HG02678 (cell line): ENCODE measurements at regions not wholly inside any gene's neighbourhood (a gene's known extent, or its start where the extent isn't known, plus 50 kb on each side); places are given as distances from the start of the nearest gene placed in this dataset.

Source experiments
- ATAC-seq: cut with Tn5 transposase; IDR thresholded peaks from one replicate; pipeline ENCODE4 v1.9.1; 2021; ENCODE audit warnings: mild to moderate bottlenecking, moderate library complexity; ENCODE audit not compliant: unreplicated experiment

DNA sequence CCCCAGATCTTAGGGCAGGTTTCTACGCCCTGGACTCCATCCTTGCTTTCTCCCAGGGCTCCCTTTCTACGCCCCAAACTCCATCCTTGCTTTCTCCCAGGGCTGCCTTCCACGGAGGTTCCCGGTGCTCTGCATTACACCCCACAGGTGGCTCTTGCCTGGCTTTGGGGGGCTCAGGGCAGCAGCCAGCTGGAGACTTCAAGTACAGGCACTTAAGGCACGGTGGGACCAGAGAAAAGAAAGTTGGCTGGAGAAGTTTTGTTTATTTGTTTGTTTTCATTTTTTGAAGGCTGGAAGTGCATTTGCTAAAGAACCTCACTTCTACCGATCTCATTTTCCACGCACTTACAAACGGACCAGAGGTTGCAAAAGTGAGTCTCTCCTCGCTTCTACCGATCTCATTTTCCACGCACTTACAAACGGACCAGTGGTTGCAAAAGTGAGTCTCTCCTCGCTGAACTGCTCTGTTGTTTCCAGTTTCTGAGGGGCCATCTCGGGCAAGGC lies 103.8 kb upstream of the MED13L start:
- ATAC-seq: no peak

DNA sequence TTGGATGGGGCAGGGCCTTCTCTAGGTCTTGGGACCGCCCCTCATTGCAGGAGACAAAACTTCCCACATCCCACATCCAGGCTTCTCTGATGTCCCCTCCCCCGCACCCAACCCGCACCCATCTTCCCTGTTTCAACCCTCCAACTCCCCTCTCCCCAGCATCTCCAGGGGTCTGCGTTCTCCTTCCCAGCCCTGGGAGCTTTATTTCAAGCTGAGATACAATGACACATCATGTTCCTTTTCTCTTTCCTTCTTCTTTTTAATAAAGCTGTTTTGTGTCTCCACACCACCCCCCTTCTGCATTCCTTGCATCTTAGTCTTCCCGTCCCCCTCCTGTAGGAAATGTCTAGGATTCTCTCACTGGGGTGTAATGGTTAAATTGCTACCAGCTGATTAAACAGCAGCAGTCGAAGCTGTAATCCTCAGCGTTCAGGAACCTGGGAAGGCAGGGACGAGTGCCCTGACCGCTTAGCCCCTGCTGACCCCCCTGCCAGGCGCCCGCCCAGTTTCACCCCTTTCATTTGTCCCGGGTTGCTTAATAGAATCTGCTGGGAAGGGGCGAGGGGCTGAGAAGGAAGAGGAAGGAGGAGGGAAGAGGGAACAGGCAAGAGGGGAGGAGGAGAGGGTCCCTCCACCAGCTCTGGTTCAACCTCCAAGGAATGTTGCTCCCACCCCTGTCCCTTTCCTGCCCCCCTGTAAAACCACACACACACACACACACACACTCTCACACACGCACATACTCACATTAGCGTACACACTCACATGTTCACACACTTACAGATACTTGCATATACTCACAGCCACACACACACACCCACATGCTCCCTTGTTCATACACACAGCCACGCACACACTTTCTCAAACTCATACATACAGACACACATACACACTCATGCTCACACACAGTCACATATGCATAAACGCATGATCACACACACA lies 104.5 kb upstream of the MED13L start:
- ATAC-seq: no peak

DNA sequence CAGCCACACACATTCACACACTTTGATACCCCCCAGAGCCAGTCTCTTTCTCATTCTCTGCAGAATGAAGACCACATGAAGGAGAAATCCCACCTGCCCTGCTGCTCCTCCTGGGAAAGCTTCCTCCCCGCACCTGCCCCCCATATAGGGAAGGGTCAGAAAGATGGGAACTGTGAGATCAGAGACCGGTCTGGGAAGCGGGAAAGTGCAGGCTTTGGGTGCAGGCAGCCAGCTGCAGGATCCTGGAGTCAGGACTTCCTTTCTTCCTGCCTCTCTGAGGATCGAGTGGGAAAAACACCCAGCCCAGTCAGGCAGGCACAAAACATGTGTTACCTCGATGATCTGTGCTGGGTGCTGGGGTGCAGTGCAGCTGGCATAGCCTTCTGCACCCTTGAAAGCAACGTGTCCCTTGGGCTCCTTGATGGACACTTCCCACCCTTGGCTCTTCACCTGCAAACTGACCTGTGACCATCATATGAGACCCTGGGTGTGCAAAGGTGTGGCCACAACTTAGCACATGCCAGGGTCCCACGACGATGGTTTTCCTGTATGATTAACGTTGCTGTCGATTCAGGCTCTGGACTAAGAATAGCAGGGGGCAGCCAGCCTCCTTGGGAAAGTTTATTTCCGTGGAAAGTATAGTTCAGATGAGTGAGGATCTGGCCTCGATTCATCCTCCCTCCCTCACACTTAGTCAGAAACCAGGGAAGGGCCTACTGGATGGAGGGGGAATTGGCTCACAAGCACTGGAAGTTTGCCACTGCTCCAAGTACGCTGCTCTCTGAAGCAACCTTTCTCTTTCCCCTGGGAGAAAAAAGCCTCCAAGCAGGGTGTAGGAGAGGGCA lies 105.4 kb upstream of the MED13L start:
- ATAC-seq: no peak

DNA sequence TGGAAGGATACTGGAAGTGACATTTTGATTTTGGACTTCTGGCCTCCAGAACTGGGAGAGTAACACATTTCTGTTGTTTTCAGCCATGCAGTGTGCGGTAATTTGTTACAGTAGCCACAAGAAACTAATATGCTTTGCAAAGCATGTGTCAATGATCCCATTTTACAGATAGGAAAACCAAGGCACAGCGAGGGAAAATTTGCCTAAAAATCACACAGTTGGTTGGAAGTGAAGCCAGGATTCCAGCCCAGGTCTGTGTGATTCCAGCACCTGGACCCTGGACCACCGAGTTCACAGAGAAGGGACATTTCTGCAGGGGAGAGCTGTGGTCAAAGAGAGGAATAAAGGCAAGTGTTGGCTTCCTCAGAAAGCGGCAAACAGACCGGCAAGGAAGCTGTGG lies 106.7 kb upstream of the MED13L start:
- ATAC-seq: no peak

DNA sequence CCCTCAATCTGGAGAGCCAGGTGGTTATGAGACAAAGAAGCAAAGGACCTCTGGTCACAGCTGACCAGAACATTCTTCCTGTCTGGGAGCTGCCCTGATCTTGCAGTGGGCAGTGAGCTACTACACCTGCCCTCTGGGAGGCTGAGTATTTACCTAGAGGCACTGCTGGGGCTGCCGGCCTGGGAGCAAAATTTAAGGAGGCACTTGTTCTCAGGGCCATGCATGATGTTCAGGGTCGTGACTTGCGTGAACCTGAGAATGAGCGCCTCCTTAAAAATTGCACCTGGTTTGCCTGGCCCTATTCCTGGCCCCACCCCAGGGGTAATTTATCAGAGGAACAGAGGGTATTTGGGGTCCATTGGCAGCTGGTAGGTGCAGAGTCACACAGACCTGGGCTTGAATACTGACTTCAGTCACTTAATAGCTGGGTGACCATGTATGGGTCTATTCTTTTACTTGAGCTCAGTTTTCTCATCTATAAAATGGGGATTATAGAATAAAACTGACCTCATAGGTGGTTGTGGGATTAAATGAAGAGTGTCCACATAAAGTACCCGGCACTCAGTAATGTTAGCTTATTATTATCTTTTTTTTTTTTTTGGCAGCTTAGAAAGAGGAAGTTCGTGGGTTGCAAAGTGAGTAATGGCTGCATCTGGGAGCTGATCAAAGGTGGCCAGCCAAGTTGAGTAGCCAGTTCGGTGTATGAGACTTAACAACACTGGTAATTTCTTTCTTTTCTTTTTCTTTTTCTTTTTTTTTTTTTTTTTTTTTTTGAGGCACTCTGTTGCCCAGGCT lies 107.4 kb upstream of the MED13L start:
- no peak for ATAC-seq

DNA sequence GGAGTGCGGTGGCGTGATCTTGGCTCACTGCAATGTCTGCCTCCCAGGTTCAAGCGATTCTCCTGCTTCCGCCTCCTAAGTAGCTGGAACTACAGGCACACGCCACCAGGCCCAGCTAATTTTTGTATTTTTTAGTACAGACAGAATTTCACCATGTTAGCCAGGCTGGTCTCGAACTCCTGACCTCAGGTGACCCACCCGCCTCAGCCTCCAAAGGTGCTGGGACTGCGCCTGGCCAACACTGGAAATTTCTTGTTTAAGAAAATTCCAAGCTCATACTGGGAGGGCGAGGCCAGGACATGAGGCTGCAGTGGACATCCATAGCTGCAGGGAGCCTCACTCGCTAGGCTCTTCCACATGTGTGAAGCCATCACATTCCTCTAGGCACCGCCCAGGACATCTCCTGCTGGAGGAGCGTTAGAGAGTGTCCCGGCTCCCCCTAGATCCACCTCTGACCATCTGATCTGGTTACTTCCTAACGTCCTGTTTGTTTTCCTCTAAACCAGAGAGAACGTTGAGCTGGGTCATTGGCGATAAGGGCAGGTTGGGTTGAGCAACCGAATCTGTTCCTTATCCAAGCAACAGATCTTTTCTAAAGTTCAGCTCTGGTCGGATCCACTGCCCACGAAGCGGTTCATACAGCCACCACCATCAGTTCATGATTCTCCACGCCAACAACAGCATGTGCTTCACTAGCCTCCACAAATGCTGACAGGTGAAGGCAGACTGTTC lies 108.2 kb upstream of the MED13L start:
- ATAC-seq: no peak

DNA sequence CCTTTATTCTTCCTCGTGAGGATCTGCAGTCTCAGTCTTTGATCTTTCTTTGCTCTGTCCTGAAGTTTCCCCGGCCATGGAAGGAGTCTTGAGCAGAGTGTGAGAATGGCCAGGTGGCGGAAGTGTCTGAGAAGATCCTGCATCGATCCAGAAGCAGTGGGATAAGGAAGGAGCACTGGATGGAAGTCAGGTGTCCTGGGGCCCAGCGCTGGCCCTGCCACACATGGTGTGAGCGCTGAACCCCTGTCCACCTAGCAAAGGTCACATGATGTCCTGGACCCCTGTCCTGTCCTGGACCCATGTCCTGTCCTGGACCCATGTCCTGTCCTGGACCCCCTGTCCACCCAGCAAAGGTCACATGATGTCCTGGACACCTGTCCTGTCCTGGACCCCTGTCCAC lies 111.8 kb upstream of the MED13L start:
- ATAC-seq: no peak

DNA sequence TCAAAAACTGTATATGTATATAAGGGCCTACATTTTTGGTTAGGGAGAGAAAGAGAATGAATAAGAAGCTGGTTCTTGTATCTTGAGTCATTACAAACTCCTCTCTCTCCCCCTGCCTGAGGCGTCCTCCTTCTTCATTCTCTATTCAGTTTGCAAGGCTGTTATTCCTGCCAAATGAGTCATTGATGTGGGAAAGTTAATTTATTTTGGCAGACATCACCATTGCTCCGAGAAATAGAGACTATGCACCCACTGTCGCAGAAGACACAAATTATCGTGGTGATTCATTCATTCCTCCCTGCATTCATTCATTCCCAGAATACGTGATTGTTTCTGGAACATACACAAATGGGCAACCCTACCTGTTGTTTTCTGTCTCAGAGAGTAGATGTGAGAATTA lies 112.5 kb upstream of the MED13L start:
- no peak for ATAC-seq

DNA sequence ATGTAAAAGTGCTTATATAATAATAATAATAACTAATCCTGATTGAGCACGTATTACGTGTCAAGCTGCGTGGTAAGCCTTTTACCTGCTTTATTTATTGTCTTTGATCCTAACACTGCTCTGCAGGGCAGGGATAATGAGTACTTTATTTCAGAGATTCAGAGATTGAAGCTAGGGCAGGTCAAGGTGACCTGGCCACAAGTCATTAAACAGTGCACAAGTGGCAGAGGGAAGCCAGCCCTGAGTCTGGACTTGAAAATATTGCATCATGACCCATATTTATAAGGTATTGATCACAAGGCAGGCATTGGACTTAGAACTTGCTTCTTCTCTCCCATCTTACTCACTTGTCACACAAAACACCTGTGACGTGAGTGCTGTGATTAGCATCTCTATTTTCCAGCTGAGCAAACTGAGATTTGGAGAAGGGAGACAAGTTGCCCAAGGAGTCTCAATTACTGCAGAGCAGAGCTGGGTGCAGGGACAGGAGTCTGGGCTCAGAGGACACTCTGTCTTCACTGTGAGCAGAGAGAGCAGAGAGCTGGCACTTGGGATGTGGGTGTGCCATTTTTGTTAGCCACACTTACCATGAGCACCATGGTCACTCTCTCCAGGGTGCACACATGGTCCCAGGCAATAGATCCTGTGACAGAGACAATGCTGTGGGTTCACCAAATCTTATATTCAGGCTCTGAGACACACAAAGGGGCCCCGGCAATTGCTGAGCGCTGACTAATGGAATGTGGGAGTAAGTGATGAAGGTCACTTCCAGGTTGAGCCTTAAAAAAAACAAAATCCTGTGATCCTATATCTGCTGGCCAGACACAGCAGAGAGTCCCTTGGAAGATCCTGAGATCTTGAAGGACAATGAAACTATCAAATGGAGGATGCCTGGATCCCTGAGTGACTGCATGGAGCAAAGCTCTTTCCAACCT lies 113.2 kb upstream of the MED13L start:
- ATAC-seq: no peak

DNA sequence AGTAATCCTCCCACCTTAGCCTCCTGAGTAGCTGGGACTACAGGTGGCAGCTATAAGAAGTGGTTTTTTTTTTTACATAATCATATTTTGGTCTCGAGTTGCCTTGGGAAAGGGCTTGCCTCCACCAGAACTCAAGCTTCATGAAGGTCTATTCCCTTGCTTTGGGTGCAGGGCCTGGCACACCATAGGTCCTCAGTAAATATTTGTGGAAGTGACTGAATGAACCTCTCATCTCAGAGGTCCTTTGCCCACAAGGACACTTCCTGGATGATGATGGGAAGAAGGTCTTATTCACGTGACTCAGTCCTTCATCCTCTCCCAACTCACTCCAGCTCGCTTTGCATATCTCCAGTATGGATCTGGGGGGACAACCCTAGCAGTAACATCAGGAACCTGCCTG lies 114.0 kb upstream of the MED13L start:
- ATAC-seq: no peak

DNA sequence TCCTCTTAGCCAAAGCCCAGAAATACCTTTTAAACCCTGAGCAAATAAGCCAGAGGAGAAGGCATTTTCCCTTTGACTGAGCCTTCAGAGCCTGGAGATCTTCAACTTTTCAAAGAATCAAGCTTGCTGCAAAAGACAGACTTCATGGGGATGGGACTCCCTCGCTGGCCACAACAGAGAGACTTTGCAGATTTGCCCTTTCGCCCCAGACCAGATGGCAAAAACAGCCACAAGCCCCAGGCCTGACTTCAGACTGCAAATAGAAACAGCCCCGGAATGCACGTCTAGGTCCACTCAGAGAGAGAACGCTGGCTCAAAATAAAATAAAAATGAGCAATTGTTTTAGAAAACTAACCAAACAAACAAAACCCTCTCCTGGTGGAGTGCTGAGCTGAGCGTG lies 114.6 kb upstream of the MED13L start:
- ATAC-seq: no peak

DNA sequence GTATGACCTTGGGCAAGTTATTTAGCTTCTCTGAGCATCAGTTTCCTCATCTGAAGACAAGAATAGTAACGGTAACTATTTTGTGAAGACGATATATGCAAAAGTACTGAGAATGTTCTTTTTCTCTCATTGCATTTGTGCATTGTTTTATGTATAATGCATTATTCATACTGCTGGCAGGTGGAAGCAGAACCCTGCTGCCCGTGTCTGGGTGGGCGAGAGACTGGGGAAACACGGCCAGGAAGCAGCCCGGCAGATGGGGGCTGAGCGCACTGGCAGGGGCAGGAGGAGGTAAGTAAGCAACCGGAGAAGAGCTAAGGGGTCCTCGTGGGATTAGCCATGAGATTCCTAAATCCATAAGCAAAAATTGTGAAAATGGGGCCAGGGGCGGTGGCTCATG lies 115.8 kb upstream of the MED13L start:
- ATAC-seq: no peak

DNA sequence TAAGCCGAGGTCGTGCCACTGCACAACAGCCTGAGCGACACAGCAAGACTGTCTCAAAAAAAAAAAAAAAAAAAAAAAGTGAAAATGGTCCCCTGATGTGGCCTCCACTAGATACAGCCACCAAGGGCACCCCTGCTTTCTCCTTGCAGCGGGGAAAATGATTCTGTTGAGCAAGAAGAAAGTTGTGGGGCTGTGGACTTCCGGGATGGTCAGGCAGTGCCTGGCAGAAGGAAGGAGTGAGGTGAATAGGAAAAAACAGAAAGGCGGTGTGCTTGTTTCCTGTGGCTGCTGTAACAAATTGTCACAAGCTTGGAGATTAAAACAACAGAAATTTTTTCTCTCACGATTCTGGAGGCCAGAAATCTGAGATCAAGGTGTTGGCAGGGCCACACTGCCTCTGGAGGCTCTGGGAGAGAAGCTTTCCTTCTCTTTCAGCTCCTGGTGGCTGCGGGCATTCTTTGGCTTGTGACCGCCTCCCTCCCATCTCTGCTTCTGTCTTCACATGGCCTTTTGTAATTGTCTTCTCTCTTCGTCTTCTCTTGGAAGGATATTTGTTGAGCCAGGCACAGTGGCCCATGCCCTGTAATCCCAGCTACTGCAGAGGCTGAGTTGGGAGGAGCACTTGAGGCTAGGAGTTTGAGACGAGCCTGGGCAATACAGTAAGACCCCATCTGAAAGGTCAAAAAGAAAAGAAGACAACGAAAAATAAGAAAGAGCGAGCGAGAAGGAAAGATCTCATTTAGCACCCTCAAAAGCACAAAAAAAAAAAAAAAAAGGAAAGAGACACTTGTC lies 116.6 kb upstream of the MED13L start:
- ATAC-seq: no peak

DNA sequence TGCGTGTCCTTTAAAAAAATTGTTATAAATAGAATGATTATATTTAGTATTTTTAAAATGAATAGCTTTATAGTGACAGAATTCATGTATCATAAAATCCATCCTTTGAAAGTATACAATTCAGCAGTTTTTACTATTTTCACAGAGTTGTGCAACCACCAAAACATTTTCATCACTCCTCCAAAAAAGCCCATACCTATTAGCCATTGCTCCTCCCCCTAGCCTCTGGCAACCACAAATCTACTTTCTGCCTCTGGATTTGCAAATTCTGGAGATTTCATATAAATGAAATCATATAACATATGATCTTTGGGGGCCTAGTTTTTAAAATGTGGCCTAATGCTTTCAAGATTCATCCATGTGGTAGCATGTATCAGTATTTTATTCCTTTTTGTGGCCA lies 117.9 kb upstream of the MED13L start:
- no peak for ATAC-seq

DNA sequence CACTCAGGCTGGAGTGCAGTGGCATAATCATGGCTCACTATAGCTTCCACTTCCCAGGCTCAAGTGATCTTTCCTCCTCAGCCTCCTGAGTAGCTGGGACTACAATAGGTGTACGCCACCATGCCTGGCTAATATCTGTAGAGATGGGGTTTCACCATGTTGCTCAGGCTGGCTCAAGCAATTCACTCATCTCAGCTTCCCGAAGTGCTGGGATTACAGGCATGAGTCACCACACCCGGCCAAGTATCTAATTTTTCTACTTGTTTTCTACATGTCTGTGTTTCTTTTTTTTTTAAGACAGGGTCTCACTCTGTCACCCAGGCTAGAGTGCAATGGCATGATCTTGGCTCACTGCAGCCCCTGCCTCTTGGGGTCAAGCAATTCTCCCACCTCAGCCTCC lies 119.7 kb upstream of the MED13L start:
- ATAC-seq: no peak

DNA sequence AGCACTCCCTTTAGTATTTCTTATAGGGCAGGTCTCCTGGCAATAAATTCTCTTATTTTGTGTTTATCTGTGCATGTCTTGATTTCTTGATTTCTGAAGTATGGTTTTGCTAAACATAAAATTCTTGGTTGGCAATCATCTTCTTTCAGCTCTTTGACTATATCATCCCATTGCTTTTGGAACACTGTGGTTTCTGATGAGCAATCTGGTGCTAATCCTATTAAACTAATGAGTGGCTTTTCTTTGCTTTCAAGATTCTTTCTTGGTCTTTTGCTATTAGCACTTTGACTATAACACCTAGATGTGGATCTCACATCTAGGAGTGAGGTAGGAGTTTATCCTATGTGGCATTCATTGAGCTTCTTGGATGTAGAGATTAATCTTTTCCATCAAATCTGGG lies 120.7 kb upstream of the MED13L start:
- no peak for ATAC-seq

DNA sequence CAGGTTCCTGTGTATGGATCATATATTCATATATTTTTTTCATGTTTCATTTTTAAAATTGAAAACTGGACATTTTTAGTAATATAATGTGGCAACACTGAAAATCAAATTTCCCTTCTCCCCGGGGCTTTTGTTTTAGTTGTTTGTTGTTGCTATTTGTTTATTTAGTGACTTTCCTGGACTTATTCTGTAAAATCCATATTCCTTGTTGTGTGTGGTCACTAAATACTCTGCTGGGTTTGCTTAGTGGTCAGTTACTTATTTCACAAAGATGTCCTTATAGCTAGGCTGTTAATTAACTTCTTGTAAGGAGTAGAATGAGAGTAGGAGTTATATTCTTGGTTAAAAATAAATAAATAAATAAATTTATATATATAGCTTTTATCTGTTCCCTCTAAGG lies 121.6 kb upstream of the MED13L start:
- ATAC-seq: no peak

DNA sequence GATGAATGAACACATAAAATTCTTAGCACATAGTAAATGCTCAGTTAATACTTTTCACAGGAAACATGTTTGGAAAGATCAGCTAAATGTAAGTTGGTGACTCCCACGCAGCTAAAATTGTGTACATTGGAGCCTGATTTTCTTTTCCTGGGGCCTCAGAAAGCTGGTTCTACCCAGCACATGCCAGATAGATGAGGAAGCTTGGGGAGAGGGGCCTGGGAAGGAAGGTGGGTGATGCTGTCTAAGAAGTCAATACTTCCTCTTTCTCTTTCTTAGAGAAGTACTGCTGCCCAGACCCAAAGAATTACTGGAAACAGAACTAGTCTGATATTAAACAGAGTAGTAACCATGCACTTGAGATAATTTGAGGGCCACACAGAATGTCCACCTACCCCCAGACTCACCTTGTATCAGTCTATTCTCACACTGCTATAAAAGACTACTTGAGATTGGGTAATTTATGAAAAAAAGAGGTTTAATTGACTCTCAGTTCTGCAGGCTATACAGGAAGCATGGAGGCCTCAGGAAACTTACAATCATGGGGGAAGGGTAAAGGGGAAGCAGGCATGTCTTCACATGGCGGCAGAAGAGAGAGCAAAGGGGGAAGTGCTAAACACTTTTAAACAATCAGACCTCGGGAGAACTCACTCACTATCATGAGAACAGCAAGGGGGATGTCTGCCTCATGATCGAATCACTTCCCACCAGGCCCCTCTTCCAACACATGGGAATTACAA lies 123.3 kb upstream of the MED13L start:
- ATAC-seq: no peak
